ENCODE measurements at regions not wholly inside any gene's neighbourhood (a gene's known extent, or its start where the extent isn't known, plus 50 kb on each side); places are given as distances from the start of the nearest gene placed in this dataset.

DNA sequence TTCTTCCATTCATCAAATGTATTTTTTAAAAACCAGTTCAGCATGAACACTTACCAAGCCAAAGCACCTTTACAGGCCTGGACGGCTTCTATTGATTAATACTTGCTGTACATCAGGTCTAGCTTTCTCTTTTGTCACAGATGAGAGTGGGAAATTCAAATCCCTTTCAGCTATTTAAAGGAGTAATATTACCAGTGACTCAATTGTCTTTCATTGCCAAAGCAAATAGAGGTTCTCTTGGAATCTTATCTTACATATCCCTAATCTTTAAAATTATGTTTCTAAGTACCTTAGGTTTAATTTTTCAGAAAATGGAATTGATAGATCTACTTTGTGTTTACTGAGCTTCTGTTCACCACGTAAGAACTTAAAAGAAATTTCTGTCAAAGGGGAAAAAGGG is 922.9 kb downstream of the NSUN3 start:
- Histone ChIP-seq H3K9me3 (ENCODE audit: control insufficient read depth in 1 of 2, insufficient read depth in 1 of 2, low read depth in 1 of 2, low read length in 2 of 2) (peaks cover 5 to 23% of the 10 kb centered on the region in 2 experiments; a peak in 2 of 4 replicates), H3K27me3 (ENCODE audit: insufficient read depth, low read length) (no peaks in the 10 kb centered on the region), H3K4me3 (replicated peaks in 1 of 2; ENCODE audit: low read depth in 1 of 2, low read length in 2 of 2) (no peak overlapping the region), H3K36me3 (ENCODE audit: control insufficient read depth in 1 of 2, insufficient read depth in 2 of 2, low read length in 2 of 2) (no peaks in the 10 kb centered on the region), H3K9me2 (ENCODE audit: insufficient read depth) (no peaks in the 10 kb centered on the region), H3K9ac (ENCODE audit: low read length) (no peak overlapping the region), H3K79me2 (ENCODE audit: insufficient read depth, low read length) (no peaks in the 10 kb centered on the region), H2AFZ (ENCODE audit: low read depth, low read length, poor library complexity, severe bottlenecking) (no peak overlapping the region), H3K27ac (ENCODE audit: low read depth, low read length) (no peak overlapping the region), H3K4me2 (ENCODE audit: low read length) (no peak overlapping the region), H3K4me1 (ENCODE audit: control insufficient read depth in 1 of 2, insufficient read depth in 2 of 2, low read length in 2 of 2) (no peaks in the 10 kb centered on the region), H4K20me1 (ENCODE audit: insufficient read depth) (no peaks in the 10 kb centered on the region)
- no TSS peak for BruUV-seq (replicated peaks)
- RAD21 ChIA-PET (ENCODE audit: low non-redundant PET in 1 of 2, low total read pairs in 2 of 2, uncharacterized antibody in 2 of 2, unreplicated experiment in 2 of 2), result no interaction called here
- ATAC-seq (no peak), DNase-seq (ENCODE audit: low read depth, low spot score) (no peak)
- intact Hi-C loops (cut with micrococcal nuclease), result no loop called here
- TF ChIP-seq MAX (IDR thresholded peaks at IDR 0.05) (no peak), EGR1 (IDR thresholded peaks at IDR 0.05; ENCODE audit: low read depth) (no peak), ZFX (IDR thresholded peaks at IDR 0.05) (no peak), YY1 (IDR thresholded peaks at IDR 0.05; ENCODE audit: extremely low read depth, insufficient replicate concordance, low read depth, low read length) (no peak), SIN3A (IDR thresholded peaks at IDR 0.05; ENCODE audit: low read depth) (no peak), SP1 (IDR thresholded peaks at IDR 0.05; ENCODE audit: low read depth) (no peak), EZH2 (IDR thresholded peaks at IDR 0.05) (no peak), EZH2phosphoT487 (IDR thresholded peaks at IDR 0.05; ENCODE audit: borderline replicate concordance) (no peak), ELF1 (IDR thresholded peaks at IDR 0.05; ENCODE audit: borderline replicate concordance, low read depth) (no peak), ZBTB33 (IDR thresholded peaks at IDR 0.05; ENCODE audit: extremely low read depth, insufficient replicate concordance, low read length) (no peak), TCF7L2 (IDR thresholded peaks at IDR 0.05; ENCODE audit: borderline replicate concordance, extremely low read depth, insufficient read depth, insufficient read length) (no peak), ZNF274 (IDR thresholded peaks at IDR 0.05; ENCODE audit: low read depth, low read length) (no peak)
- TF ChIP-seq, protein P1, sequence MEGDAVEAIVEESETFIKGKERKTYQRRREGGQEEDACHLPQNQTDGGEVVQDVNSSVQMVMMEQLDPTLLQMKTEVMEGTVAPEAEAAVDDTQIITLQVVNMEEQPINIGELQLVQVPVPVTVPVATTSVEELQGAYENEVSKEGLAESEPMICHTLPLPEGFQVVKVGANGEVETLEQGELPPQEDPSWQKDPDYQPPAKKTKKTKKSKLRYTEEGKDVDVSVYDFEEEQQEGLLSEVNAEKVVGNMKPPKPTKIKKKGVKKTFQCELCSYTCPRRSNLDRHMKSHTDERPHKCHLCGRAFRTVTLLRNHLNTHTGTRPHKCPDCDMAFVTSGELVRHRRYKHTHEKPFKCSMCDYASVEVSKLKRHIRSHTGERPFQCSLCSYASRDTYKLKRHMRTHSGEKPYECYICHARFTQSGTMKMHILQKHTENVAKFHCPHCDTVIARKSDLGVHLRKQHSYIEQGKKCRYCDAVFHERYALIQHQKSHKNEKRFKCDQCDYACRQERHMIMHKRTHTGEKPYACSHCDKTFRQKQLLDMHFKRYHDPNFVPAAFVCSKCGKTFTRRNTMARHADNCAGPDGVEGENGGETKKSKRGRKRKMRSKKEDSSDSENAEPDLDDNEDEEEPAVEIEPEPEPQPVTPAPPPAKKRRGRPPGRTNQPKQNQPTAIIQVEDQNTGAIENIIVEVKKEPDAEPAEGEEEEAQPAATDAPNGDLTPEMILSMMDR (IDR thresholded peaks at IDR 0.05 in 2 of 3, conservative IDR thresholded peaks at IDR 0.05 in 1 of 3; ENCODE audit: borderline replicate concordance in 1 of 3, insufficient read depth in 1 of 3, low read depth in 2 of 3, low read length in 2 of 3), result no peak
- POLR2A ChIA-PET, result no interaction called here
- CTCF ChIA-PET, result no interaction called here
